Tibial nerve (tissue), 4 donors: ENCODE measurements at regions not wholly inside any gene's neighbourhood (a gene's known extent, or its start where the extent isn't known, plus 50 kb on each side); places are given as distances from the start of the nearest gene placed in this dataset.

Experiments
- DNase-seq, 2 donors: peaks; one replicate each; pipeline ENCODE4 v3.0.0-alpha.2; 2019; ENCODE audit warnings: low spot score in 2 of 2
- H3K27ac ChIP-seq, 4 donors: fragments of 200-600 bp; sonication (generic) in 3 of 4; one replicate each; pipeline ENCODE4 v1.5.1; 2017 to 2019; ENCODE audit warnings: mild to moderate bottlenecking in 1 of 4
- H3K27me3 ChIP-seq, 2 donors: fragments of 200-600 bp; sonication (generic) in 1 of 2; one replicate each; pipeline versions ENCODE4 v1.5.1 to v1.6.0; 2017 to 2019
- H3K36me3 ChIP-seq, 3 donors: fragments of 200-600 bp; sonication (generic); one replicate each; pipeline ENCODE4 v1.5.1; 2018 to 2019
- H3K4me1 ChIP-seq, 4 donors: fragments of 200-600 bp; sonication (generic) in 3 of 4; one replicate each; pipeline ENCODE4 v1.5.1; 2017 to 2019
- H3K4me3 ChIP-seq, 4 donors: fragments of 200-600 bp; sonication (generic) in 3 of 4; one replicate each; pipeline ENCODE4 v1.5.1; 2017 to 2019; ENCODE audit warnings: mild to moderate bottlenecking in 1 of 4, moderate library complexity in 1 of 4
- H3K9me3 ChIP-seq, 4 donors: fragments of 200-600 bp; sonication (generic) in 3 of 4; one replicate each; pipeline ENCODE4 v1.5.1; 2017 to 2019
- EP300 ChIP-seq, 2 donors: sonication (generic); formaldehyde crosslinking; IDR thresholded peaks; one replicate each; pipeline ENCODE4 v1.6.1; 2017; ENCODE audit warnings: antibody characterized with exemption in 2 of 2, mild to moderate bottlenecking in 1 of 2
- POLR2A ChIP-seq, 2 donors: fragments of 450-650 bp; IDR thresholded peaks; one replicate each; pipeline ENCODE4 v1.6.1; 2017; ENCODE audit warnings: antibody characterized with exemption in 2 of 2, mild to moderate bottlenecking in 2 of 2, moderate library complexity in 2 of 2
- WGBS, 2 donors: methylation state at CpG; one replicate each; pipeline ENCODE4 v1.1.5; 2018; 5-methylcytosine and 5-hydroxymethylcytosine counted together
- TF ChIP-seq, protein P1 (sequence below), 5 experiments: fragments of 200-600 bp in 3 of 5; fragments of 450-650 bp in 2 of 5; sonication (generic) in 3 of 5; IDR thresholded peaks; one replicate each; pipeline ENCODE4 v1.5.1; 2016 to 2019; ENCODE audit warnings: antibody characterized with exemption in 5 of 5, mild to moderate bottlenecking in 3 of 5, moderate library complexity in 2 of 5

DNA sequence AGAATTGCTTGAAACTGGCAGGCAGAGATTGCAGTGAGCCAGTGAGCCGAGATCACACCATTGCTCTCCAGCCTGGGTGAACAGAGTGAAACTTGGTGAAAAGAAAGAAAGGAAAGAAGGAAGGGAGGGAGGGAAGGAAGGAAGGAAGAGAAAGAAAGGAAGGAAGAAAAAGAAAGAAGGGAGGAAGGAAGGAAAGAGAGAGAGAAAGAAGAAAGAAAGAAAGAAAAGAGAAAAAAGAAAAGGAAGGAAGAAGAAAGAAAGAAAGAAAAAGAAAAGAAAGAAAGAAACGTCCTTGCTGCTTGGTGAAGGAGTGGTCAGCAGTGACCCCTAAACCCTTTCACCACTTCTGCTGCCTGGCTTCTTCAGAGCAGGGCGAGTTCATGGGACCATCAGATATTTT lies 147.1 kb upstream of the MYO3A start:
- Histone ChIP-seq H3K27ac (no peak overlapping the region), H3K9me3 (no peaks in the 10 kb centered on the region), H3K36me3 (no peaks in the 10 kb centered on the region), H3K4me1 (no peaks in the 10 kb centered on the region), H3K4me3 (no peak overlapping the region), H3K27me3 (no peaks in the 10 kb centered on the region)
- TF ChIP-seq, protein P1, sequence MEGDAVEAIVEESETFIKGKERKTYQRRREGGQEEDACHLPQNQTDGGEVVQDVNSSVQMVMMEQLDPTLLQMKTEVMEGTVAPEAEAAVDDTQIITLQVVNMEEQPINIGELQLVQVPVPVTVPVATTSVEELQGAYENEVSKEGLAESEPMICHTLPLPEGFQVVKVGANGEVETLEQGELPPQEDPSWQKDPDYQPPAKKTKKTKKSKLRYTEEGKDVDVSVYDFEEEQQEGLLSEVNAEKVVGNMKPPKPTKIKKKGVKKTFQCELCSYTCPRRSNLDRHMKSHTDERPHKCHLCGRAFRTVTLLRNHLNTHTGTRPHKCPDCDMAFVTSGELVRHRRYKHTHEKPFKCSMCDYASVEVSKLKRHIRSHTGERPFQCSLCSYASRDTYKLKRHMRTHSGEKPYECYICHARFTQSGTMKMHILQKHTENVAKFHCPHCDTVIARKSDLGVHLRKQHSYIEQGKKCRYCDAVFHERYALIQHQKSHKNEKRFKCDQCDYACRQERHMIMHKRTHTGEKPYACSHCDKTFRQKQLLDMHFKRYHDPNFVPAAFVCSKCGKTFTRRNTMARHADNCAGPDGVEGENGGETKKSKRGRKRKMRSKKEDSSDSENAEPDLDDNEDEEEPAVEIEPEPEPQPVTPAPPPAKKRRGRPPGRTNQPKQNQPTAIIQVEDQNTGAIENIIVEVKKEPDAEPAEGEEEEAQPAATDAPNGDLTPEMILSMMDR (IDR thresholded peaks at IDR 0.05): no peak
- TF ChIP-seq EP300 (IDR thresholded peaks at IDR 0.05): no peak
- TF ChIP-seq POLR2A (IDR thresholded peaks at IDR 0.05): no peak
- WGBS, 2 donors: 60 to 65% methylated on average over 3 of the region's 3 CpGs
- no peak for DNase-seq

GRCh38 chr10:25797888-25798429 lies 136.1 kb upstream of the MYO3A start:
- no peaks in the 10 kb centered on the region for H3K36me3 ChIP-seq
- no peak overlapping the region for H3K27ac ChIP-seq
- H3K4me1 ChIP-seq: no peaks in the 10 kb centered on the region
- no peak for TF ChIP-seq POLR2A (IDR thresholded peaks at IDR 0.05)
- TF ChIP-seq EP300 (IDR thresholded peaks at IDR 0.05): no peak
- TF ChIP-seq, protein P1 (IDR thresholded peaks at IDR 0.05): no peak
- DNase-seq: no peak
- H3K27me3 ChIP-seq: no peaks in the 10 kb centered on the region
- H3K9me3 ChIP-seq: no peaks in the 10 kb centered on the region
- WGBS, 2 donors: 77 to 80% methylated on average over 3 of the region's 3 CpGs
- H3K4me3 ChIP-seq: no peak overlapping the region

GRCh38 chr10:25804505-25804904 lies 129.5 kb upstream of the MYO3A start:
- Histone ChIP-seq H3K9me3 (no peaks in the 10 kb centered on the region), H3K27ac (no peak overlapping the region), H3K36me3 (no peaks in the 10 kb centered on the region), H3K4me1 (no peaks in the 10 kb centered on the region), H3K27me3 (no peaks in the 10 kb centered on the region), H3K4me3 (no peak overlapping the region)
- TF ChIP-seq EP300 (IDR thresholded peaks at IDR 0.05) (no peak), POLR2A (IDR thresholded peaks at IDR 0.05) (no peak)
- TF ChIP-seq, protein P1 (IDR thresholded peaks at IDR 0.05): no peak
- 44 to 58% methylated on average over 2 of the region's 2 CpGs for WGBS, 2 donors
- no peak for DNase-seq

DNA sequence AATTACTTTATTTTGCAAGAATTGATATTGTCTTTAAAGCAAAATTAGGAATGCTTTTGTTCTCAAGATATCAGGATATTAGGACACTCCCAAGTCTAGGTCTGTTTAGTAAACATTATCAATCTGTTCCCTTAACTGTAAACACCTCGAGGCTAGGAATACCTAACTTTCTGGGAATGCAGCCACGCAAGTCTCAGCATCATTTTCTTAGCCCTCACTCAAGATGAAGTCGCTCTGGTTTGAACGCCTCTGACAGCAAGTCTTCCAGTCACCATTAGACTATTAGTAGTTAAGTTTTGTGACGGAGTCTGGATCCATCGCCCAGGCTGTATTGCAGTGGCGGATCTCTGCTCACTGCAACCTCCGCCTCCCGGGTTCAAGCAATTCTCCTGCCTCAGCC lies 128.0 kb upstream of the MYO3A start:
- TF ChIP-seq EP300 (IDR thresholded peaks at IDR 0.05): no peak
- TF ChIP-seq, protein P1 (IDR thresholded peaks at IDR 0.05): no peak
- TF ChIP-seq POLR2A (IDR thresholded peaks at IDR 0.05): no peak
- no peaks in the 10 kb centered on the region for H3K36me3 ChIP-seq
- WGBS, 2 donors: 90 to 94% methylated on average over 9 of the region's 9 CpGs
- H3K27me3 ChIP-seq: no peaks in the 10 kb centered on the region
- H3K4me1 ChIP-seq: no peaks in the 10 kb centered on the region
- no peak overlapping the region for H3K27ac ChIP-seq
- no peak overlapping the region for H3K4me3 ChIP-seq
- no peak for DNase-seq
- no peaks in the 10 kb centered on the region for H3K9me3 ChIP-seq

GRCh38 chr10:25808372-25808771 lies 125.7 kb upstream of the MYO3A start:
- TF ChIP-seq, protein P1 (IDR thresholded peaks at IDR 0.05): no peak
- TF ChIP-seq POLR2A (IDR thresholded peaks at IDR 0.05) (no peak), EP300 (IDR thresholded peaks at IDR 0.05) (no peak)
- no peak overlapping the region for H3K27ac ChIP-seq
- no peak overlapping the region for H3K4me3 ChIP-seq
- DNase-seq: no peak
- H3K9me3 ChIP-seq: no peaks in the 10 kb centered on the region
- H3K36me3 ChIP-seq: no peaks in the 10 kb centered on the region
- WGBS, 2 donors: 67 to 68% methylated on average over 5 of the region's 5 CpGs
- no peaks in the 10 kb centered on the region for H3K27me3 ChIP-seq
- no peaks in the 10 kb centered on the region for H3K4me1 ChIP-seq
